OCI-LY3 (cell line): ENCODE measurements at regions not wholly inside any gene's neighbourhood (a gene's known extent, or its start where the extent isn't known, plus 50 kb on each side); places are given as distances from the start of the nearest gene placed in this dataset.

Experiments
- CTCF ChIP-seq: fragments of 200-600, 300-600 bp; sonication (generic); IDR thresholded peaks from 2 replicates; pipeline ENCODE4 v1.5.1; 2014; ENCODE audit warnings: antibody characterized with exemption, low read length, low read depth
- EZH2phosphoT487 ChIP-seq: fragments of 200-600 bp; shearing (Covaris generic); IDR thresholded peaks from 2 replicates; pipeline ENCODE4 v1.6.1; 2018; ENCODE audit warnings: antibody characterized with exemption, mixed run types, low read depth

- TF ChIP-seq EZH2phosphoT487 (no peak), CTCF (no peak)
These were observed 65.8 kb upstream of the CHST15 start for GRCh38 chr10:124159153-124159552.
